ENCODE measurements at regions not wholly inside any gene's neighbourhood (a gene's known extent, or its start where the extent isn't known, plus 50 kb on each side); places are given as distances from the start of the nearest gene placed in this dataset.

DNA sequence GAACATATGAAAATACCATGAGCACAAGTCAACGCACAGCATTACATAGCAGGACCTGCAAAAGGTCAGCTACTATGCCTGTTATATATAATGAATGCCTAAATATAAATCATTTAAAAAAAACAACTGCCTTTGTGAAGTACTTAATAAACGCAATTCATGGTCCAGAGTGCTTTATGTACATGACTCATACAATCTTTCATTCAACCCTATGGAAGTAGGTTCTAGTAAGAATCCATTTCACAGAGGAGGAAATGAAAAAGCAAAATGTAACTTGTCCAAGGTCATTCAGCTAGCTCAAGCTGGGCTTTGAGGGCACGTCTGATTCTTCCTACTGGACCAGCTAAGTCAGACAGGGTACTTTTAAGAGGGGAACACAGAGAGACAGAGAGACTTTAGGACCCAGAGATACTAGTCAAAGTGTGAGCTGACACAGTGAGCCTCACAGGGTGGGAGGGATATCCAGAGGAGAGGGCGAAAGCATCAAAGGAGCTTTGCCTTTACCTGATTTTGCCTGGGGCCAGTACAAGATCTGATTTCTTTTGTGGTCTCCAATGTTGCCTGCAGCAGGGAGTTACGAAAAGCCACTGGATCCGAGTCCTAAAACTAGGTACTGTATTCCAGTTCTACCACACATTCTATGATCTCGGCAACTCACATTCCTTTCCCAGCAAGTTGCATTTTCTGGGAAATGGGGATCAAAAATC is 83.4 kb upstream of the ZFHX3 start (continued):
- TF ChIP-seq, protein P1, sequence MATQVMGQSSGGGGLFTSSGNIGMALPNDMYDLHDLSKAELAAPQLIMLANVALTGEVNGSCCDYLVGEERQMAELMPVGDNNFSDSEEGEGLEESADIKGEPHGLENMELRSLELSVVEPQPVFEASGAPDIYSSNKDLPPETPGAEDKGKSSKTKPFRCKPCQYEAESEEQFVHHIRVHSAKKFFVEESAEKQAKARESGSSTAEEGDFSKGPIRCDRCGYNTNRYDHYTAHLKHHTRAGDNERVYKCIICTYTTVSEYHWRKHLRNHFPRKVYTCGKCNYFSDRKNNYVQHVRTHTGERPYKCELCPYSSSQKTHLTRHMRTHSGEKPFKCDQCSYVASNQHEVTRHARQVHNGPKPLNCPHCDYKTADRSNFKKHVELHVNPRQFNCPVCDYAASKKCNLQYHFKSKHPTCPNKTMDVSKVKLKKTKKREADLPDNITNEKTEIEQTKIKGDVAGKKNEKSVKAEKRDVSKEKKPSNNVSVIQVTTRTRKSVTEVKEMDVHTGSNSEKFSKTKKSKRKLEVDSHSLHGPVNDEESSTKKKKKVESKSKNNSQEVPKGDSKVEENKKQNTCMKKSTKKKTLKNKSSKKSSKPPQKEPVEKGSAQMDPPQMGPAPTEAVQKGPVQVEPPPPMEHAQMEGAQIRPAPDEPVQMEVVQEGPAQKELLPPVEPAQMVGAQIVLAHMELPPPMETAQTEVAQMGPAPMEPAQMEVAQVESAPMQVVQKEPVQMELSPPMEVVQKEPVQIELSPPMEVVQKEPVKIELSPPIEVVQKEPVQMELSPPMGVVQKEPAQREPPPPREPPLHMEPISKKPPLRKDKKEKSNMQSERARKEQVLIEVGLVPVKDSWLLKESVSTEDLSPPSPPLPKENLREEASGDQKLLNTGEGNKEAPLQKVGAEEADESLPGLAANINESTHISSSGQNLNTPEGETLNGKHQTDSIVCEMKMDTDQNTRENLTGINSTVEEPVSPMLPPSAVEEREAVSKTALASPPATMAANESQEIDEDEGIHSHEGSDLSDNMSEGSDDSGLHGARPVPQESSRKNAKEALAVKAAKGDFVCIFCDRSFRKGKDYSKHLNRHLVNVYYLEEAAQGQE (IDR thresholded peaks at IDR 0.05; ENCODE audit: unreplicated experiment), result no peak
- TF ChIP-seq STAT1 (IDR thresholded peaks at IDR 0.05; ENCODE audit: unreplicated experiment) (no peak), EZH2phosphoT487 (IDR thresholded peaks at IDR 0.05; ENCODE audit: unreplicated experiment) (no peak), ZNF114 (CRISPR knock-in tag; IDR thresholded peaks at IDR 0.05) (no peak)

DNA sequence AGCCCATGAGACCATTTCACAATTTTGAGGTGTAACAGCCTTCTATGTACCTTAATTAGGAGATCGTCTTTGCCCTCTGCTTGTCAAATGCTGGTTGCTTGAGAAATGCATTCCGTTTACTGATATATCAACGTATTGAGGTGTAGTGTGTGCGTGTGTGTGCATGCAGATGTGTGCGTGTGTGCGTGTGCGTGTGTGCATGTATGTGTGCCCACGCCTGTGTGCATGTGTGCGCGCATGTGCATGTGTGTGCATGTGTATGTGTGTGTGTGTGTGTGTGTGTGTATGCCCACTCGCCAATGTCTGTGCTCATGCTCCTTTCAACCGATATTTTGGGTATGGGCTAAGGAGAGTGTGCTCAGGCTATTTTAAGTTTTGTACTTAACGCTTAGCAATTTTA is 81.5 kb upstream of the ZFHX3 start:
- no peaks in the 10 kb centered on the region for H3K36me3 ChIP-seq (ENCODE audit: insufficient read depth)
- H3K79me2 ChIP-seq (replicated peaks; ENCODE audit: insufficient read depth), result no peaks in the 10 kb centered on the region
- no peaks in the 10 kb centered on the region for H3K4me1 ChIP-seq (ENCODE audit: insufficient read depth)
- Mint-ChIP-seq H3K36me3 (ENCODE audit: low read depth) (no peaks in the 10 kb centered on the region), H3K4me1 (no peaks in the 10 kb centered on the region; the same call in 2 of the 3 replicates), H3K9me3 (no peaks in the 10 kb centered on the region; the same call in 2 of the 3 replicates), H3K27me3 (ENCODE audit: insufficient read depth, low read depth, poor library complexity) (peaks cover 2% of the 10 kb centered on the region), H3K4me3 (no peak overlapping the region), H3K27ac (no peak overlapping the region)
- no peaks in the 10 kb centered on the region for H3K9me2 ChIP-seq (ENCODE audit: insufficient read depth)
- no peak for DNase-seq (ENCODE audit: low spot score)
- no peak for ATAC-seq
- no peaks in the 10 kb centered on the region for H3F3A ChIP-seq (replicated peaks; ENCODE audit: low read depth)
- H3K27me3 ChIP-seq (ENCODE audit: insufficient read depth), result no peaks in the 10 kb centered on the region
- no peak overlapping the region for H3K27ac ChIP-seq (ENCODE audit: low read depth)
- no peak overlapping the region for H2AFZ ChIP-seq
- no peak overlapping the region for H3K4me2 ChIP-seq
- no peaks in the 10 kb centered on the region for H4K20me1 ChIP-seq (replicated peaks; ENCODE audit: insufficient read depth)
- H3K4me3 ChIP-seq, result no peak overlapping the region
- TF ChIP-seq, protein P1 (IDR thresholded peaks at IDR 0.05; ENCODE audit: unreplicated experiment), result no peak
- TF ChIP-seq, protein P2, sequence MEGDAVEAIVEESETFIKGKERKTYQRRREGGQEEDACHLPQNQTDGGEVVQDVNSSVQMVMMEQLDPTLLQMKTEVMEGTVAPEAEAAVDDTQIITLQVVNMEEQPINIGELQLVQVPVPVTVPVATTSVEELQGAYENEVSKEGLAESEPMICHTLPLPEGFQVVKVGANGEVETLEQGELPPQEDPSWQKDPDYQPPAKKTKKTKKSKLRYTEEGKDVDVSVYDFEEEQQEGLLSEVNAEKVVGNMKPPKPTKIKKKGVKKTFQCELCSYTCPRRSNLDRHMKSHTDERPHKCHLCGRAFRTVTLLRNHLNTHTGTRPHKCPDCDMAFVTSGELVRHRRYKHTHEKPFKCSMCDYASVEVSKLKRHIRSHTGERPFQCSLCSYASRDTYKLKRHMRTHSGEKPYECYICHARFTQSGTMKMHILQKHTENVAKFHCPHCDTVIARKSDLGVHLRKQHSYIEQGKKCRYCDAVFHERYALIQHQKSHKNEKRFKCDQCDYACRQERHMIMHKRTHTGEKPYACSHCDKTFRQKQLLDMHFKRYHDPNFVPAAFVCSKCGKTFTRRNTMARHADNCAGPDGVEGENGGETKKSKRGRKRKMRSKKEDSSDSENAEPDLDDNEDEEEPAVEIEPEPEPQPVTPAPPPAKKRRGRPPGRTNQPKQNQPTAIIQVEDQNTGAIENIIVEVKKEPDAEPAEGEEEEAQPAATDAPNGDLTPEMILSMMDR (conservative IDR thresholded peaks at IDR 0.05; ENCODE audit: low read depth in 2 of 2), result no peak
- no peak for TF ChIP-seq ZNF114 (CRISPR knock-in tag; IDR thresholded peaks at IDR 0.05)
- TF ChIP-seq POLR2AphosphoS5 (IDR thresholded peaks at IDR 0.05; ENCODE audit: low read depth), result no peak
- TF ChIP-seq JUNB (IDR thresholded peaks at IDR 0.05; ENCODE audit: unreplicated experiment), result no peak
- no peak for TF ChIP-seq NANOG (IDR thresholded peaks at IDR 0.05; ENCODE audit: borderline replicate concordance)
- TF ChIP-seq, protein P3, sequence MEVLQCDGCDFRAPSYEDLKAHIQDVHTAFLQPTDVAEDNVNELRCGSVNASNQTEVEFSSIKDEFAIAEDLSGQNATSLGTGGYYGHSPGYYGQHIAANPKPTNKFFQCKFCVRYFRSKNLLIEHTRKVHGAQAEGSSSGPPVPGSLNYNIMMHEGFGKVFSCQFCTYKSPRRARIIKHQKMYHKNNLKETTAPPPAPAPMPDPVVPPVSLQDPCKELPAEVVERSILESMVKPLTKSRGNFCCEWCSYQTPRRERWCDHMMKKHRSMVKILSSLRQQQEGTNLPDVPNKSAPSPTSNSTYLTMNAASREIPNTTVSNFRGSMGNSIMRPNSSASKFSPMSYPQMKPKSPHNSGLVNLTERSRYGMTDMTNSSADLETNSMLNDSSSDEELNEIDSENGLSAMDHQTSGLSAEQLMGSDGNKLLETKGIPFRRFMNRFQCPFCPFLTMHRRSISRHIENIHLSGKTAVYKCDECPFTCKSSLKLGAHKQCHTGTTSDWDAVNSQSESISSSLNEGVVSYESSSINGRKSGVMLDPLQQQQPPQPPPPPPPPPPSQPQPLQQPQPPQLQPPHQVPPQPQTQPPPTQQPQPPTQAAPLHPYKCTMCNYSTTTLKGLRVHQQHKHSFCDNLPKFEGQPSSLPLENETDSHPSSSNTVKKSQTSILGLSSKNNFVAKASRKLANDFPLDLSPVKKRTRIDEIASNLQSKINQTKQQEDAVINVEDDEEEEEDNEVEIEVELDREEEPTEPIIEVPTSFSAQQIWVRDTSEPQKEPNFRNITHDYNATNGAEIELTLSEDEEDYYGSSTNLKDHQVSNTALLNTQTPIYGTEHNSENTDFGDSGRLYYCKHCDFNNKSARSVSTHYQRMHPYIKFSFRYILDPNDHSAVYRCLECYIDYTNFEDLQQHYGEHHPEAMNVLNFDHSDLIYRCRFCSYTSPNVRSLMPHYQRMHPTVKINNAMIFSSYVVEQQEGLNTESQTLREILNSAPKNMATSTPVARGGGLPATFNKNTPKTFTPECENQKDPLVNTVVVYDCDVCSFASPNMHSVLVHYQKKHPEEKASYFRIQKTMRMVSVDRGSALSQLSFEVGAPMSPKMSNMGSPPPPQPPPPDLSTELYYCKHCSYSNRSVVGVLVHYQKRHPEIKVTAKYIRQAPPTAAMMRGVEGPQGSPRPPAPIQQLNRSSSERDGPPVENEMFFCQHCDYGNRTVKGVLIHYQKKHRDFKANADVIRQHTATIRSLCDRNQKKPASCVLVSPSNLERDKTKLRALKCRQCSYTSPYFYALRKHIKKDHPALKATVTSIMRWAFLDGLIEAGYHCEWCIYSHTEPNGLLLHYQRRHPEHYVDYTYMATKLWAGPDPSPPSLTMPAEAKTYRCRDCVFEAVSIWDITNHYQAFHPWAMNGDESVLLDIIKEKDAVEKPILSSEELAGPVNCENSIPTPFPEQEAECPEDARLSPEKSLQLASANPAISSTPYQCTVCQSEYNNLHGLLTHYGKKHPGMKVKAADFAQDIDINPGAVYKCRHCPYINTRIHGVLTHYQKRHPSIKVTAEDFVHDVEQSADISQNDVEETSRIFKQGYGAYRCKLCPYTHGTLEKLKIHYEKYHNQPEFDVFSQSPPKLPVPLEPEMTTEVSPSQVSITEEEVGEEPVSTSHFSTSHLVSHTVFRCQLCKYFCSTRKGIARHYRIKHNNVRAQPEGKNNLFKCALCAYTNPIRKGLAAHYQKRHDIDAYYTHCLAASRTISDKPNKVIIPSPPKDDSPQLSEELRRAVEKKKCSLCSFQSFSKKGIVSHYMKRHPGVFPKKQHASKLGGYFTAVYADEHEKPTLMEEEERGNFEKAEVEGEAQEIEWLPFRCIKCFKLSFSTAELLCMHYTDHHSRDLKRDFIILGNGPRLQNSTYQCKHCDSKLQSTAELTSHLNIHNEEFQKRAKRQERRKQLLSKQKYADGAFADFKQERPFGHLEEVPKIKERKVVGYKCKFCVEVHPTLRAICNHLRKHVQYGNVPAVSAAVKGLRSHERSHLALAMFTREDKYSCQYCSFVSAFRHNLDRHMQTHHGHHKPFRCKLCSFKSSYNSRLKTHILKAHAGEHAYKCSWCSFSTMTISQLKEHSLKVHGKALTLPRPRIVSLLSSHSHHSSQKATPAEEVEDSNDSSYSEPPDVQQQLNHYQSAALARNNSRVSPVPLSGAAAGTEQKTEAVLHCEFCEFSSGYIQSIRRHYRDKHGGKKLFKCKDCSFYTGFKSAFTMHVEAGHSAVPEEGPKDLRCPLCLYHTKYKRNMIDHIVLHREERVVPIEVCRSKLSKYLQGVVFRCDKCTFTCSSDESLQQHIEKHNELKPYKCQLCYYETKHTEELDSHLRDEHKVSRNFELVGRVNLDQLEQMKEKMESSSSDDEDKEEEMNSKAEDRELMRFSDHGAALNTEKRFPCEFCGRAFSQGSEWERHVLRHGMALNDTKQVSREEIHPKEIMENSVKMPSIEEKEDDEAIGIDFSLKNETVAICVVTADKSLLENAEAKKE (CRISPR knock-in tag; IDR thresholded peaks at IDR 0.05), result no peak
